Endothelial cell (in vitro differentiated cells): ENCODE measurements at regions not wholly inside any gene's neighbourhood (a gene's known extent, or its start where the extent isn't known, plus 50 kb on each side); places are given as distances from the start of the nearest gene placed in this dataset.

ENCODE experiments used
- DNase-seq: peaks from one replicate; pipeline ENCODE4 v3.0.0; 2021; ENCODE audit warnings: low spot score
- H3K27ac Mint-ChIP-seq: one replicate; pipeline ENCODE4 v1.8.0; 2021; ENCODE audit warnings: mixed read lengths, inconsistent platforms; ENCODE audit not compliant: unreplicated experiment
- H3K27me3 Mint-ChIP-seq: one replicate; pipeline ENCODE4 v1.8.0; 2021; ENCODE audit warnings: mild to moderate bottlenecking, moderate library complexity, mixed read lengths, inconsistent platforms; ENCODE audit not compliant: unreplicated experiment
- H3K36me3 Mint-ChIP-seq: one replicate; pipeline ENCODE4 v1.8.0; 2021; ENCODE audit warnings: mild to moderate bottlenecking, low read depth, mixed read lengths, inconsistent platforms; ENCODE audit not compliant: unreplicated experiment
- H3K4me1 Mint-ChIP-seq: one replicate; pipeline ENCODE4 v1.8.0; 2021; ENCODE audit warnings: mild to moderate bottlenecking, mixed read lengths, inconsistent platforms; ENCODE audit not compliant: unreplicated experiment
- H3K4me3 Mint-ChIP-seq: one replicate; pipeline ENCODE4 v1.8.0; 2021; ENCODE audit warnings: mild to moderate bottlenecking, mixed read lengths, inconsistent platforms; ENCODE audit not compliant: unreplicated experiment
- H3K9me3 Mint-ChIP-seq: one replicate; pipeline ENCODE4 v1.8.0; 2021; ENCODE audit warnings: mixed read lengths, inconsistent platforms; ENCODE audit not compliant: unreplicated experiment
- CTCF ChIP-seq: fragments of 200-600 bp; sonication (generic); IDR thresholded peaks from one replicate; pipeline ENCODE4 v1.5.0; 2021; ENCODE audit warnings: antibody characterized with exemption; ENCODE audit not compliant: unreplicated experiment

GRCh38 chr1:196136396-196136795 lies 471.8 kb downstream of the KCNT2 start:
- no peaks in the 10 kb centered on the region for H3K27me3 Mint-ChIP-seq
- H3K4me3 Mint-ChIP-seq: no peak overlapping the region
- DNase-seq: no peak

GRCh38 chr1:196131691-196132090 lies 476.5 kb downstream of the KCNT2 start:
- no peaks in the 10 kb centered on the region for H3K9me3 Mint-ChIP-seq
- no peaks in the 10 kb centered on the region for H3K4me1 Mint-ChIP-seq
- H3K27me3 Mint-ChIP-seq: no peaks in the 10 kb centered on the region
- no peaks in the 10 kb centered on the region for H3K36me3 Mint-ChIP-seq
- no peak overlapping the region for H3K27ac Mint-ChIP-seq
- no peak for DNase-seq
- no peak for TF ChIP-seq CTCF
- no peak overlapping the region for H3K4me3 Mint-ChIP-seq

More at GRCh38 chr1:196136396-196136795, 471.8 kb downstream of the KCNT2 start:
- Mint-ChIP-seq H3K4me1 (no peaks in the 10 kb centered on the region), H3K9me3 (no peaks in the 10 kb centered on the region), H3K36me3 (no peaks in the 10 kb centered on the region), H3K27ac (no peak overlapping the region)
- TF ChIP-seq CTCF: no peak

GRCh38 chr1:196128835-196129234 lies 479.4 kb downstream of the KCNT2 start:
- H3K27ac Mint-ChIP-seq: no peak overlapping the region
- no peak overlapping the region for H3K4me3 Mint-ChIP-seq
- no peaks in the 10 kb centered on the region for H3K27me3 Mint-ChIP-seq
- no peak for DNase-seq
- no peaks in the 10 kb centered on the region for H3K4me1 Mint-ChIP-seq
- no peaks in the 10 kb centered on the region for H3K36me3 Mint-ChIP-seq
- no peaks in the 10 kb centered on the region for H3K9me3 Mint-ChIP-seq
- no peak for TF ChIP-seq CTCF

GRCh38 chr1:196121181-196121580 lies 487.1 kb downstream of the KCNT2 start:
- Mint-ChIP-seq H3K4me1 (no peaks in the 10 kb centered on the region), H3K9me3 (no peaks in the 10 kb centered on the region), H3K36me3 (no peaks in the 10 kb centered on the region), H3K4me3 (no peak overlapping the region), H3K27me3 (no peaks in the 10 kb centered on the region), H3K27ac (no peak overlapping the region)
- TF ChIP-seq CTCF: no peak
- DNase-seq: no peak

- no peaks in the 10 kb centered on the region for H3K9me3 Mint-ChIP-seq
- no peak overlapping the region for H3K27ac Mint-ChIP-seq
- no peaks in the 10 kb centered on the region for H3K36me3 Mint-ChIP-seq
- H3K4me3 Mint-ChIP-seq: no peak overlapping the region
- no peak for DNase-seq
- H3K4me1 Mint-ChIP-seq: no peaks in the 10 kb centered on the region
- H3K27me3 Mint-ChIP-seq: no peaks in the 10 kb centered on the region
- no peak for TF ChIP-seq CTCF
Measured at GRCh38 chr1:196115646-196116045, 492.6 kb downstream of the KCNT2 start.
